ENCODE measurements at regions not wholly inside any gene's neighbourhood (a gene's known extent, or its start where the extent isn't known, plus 50 kb on each side); places are given as distances from the start of the nearest gene placed in this dataset.
A peak's percentile ranks its signal among the peaks of the same experiment; 100 is the strongest.

- DNase-seq (ENCODE audit: extremely low read depth, low read depth) = no peak
- TF ChIP-seq CTCF (IDR thresholded peaks at IDR 0.05; ENCODE audit: low read depth, low read length, missing control alignments) = no peak
- H3K4me3 ChIP-seq (replicated peaks; ENCODE audit: low read depth, low read length) = no peak overlapping the region
Observed at GRCh38 chr2:120550282-120550681, 185.4 kb upstream of the GLI2 start.

- no peak for DNase-seq (ENCODE audit: extremely low read depth, low read depth)
- TF ChIP-seq CTCF (IDR thresholded peaks at IDR 0.05; ENCODE audit: low read depth, low read length, missing control alignments) = no peak
Observed at GRCh38 chr2:120550893-120551446, 184.7 kb upstream of the GLI2 start.

GRCh38 chr2:120551522-120551921 lies 184.1 kb upstream of the GLI2 start:
- no peak for DNase-seq (ENCODE audit: extremely low read depth, low read depth)
- no peak overlapping the region for H3K4me3 ChIP-seq (replicated peaks; ENCODE audit: low read depth, low read length)
- no peak for TF ChIP-seq CTCF (IDR thresholded peaks at IDR 0.05; ENCODE audit: low read depth, low read length, missing control alignments)

More at GRCh38 chr2:120550893-120551446, 184.7 kb upstream of the GLI2 start:
- no peak overlapping the region for H3K4me3 ChIP-seq (replicated peaks; ENCODE audit: low read depth, low read length)

DNA sequence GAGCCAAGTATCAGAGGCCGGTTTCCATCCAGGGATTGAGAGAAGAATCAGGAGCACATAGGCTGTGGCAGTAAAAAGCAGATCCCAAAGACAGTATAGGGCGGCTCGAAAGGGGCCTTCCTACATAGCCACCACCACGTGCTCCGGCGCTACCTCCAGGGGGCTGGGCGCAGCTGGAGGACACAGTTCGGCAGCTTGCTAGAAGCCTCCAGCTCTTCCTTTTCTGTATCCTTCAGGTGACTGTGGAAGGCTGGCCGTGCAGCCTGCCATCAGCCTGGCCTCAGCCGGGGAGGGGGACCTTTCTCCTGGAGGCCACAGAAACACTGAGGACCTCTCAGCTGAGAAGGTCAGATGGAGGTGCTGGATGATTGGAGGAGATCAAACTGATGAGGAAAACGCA lies 183.6 kb upstream of the GLI2 start:
- DNase-seq (ENCODE audit: extremely low read depth, low read depth) = no peak
- H3K4me3 ChIP-seq (replicated peaks; ENCODE audit: low read depth, low read length) = no peak overlapping the region
- TF ChIP-seq CTCF (IDR thresholded peaks at IDR 0.05; ENCODE audit: low read depth, low read length, missing control alignments) = no peak

DNA sequence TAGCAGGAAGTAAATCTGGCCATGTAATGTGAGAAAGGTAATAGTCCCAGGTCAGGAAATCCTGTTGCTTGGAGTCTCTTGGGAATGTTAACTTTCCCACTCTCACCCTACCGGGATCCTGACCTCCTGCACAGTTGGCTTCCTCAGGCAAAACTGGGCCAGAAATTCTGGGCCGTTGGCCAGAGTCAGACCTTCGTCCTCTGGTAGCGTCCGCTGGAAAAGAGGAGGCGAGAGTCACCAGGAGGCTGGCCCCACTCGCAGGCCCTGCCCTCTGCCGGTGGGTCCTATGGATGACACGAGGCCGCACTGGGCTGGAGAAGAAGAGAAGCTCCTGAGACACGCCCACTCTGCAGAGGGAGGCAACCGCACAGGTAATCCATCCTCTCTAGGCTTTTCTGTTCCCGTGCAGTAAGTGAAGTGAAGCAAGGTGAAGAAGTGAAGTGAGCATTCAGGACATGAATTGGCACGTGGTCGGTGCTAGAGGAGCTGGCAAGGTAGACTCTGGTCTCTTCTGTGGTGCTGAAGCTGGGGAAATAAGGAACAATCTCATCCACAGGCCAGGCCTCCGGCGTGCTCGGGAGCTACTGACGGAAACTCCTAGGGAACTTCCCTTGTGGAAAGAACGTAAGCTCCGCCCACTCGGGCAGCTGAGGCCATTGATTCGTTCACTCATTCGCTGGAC lies 182.7 kb upstream of the GLI2 start:
- no peak for DNase-seq (ENCODE audit: extremely low read depth, low read depth)
- no peak overlapping the region for H3K4me3 ChIP-seq (replicated peaks; ENCODE audit: low read depth, low read length)
- TF ChIP-seq CTCF (IDR thresholded peaks at IDR 0.05; ENCODE audit: low read depth, low read length, missing control alignments) = peak; percentile 55

DNA sequence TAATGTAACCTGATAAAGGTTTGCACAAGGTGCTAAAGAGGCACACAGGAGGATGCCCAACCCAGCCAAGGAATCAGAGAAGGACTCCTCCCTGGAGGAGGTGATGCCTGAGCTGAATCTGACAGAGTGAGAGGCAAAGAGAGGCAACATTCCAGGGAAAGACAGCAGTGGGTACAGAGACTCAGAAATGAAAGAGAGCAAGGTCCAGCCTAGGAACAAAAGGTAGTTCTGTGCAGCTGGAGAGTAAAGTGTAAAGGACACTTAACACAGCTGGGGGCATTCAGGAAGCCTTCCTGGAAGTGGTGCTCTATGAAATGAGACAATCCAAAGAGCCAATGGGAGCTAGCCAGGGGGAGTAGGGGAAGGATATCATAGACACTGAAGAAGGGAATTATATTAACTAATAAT lies 181.0 kb upstream of the GLI2 start:
- no peak for TF ChIP-seq CTCF (IDR thresholded peaks at IDR 0.05; ENCODE audit: low read depth, low read length, missing control alignments)
- H3K4me3 ChIP-seq (replicated peaks; ENCODE audit: low read depth, low read length) = no peak overlapping the region
- no peak for DNase-seq (ENCODE audit: extremely low read depth, low read depth)

Measured in HFF-Myc (cell line).